HepG2 (cell line): ENCODE measurements at regions not wholly inside any gene's neighbourhood (a gene's known extent, or its start where the extent isn't known, plus 50 kb on each side); places are given as distances from the start of the nearest gene placed in this dataset.

Experiments used
- GRHL1 ChIP-seq: sonication (generic); formaldehyde crosslinking; conservative IDR thresholded peaks from 2 replicates; pipeline ENCODE4 v1.8.0; 2022; ENCODE audit warnings: missing genetic modification reagents
- KLF13 ChIP-seq: sonication (generic); formaldehyde crosslinking; IDR thresholded peaks from 2 replicates; pipeline ENCODE4 v1.4.0; 2020; ENCODE audit warnings: mild to moderate bottlenecking, missing genetic modification reagents
- MAFG ChIP-seq: sonication (generic); formaldehyde crosslinking; IDR thresholded peaks from 2 replicates; pipeline ENCODE4 v1.5.1; 2020; ENCODE audit warnings: mild to moderate bottlenecking, missing genetic modification reagents
- TFDP2 ChIP-seq: sonication (generic); formaldehyde crosslinking; IDR thresholded peaks from 2 replicates; pipeline ENCODE4 v1.4.0; 2020; ENCODE audit warnings: missing genetic modification reagents
- ZNF224 ChIP-seq: sonication (generic); formaldehyde crosslinking; IDR thresholded peaks from 2 replicates; pipeline ENCODE4 v1.5.0; 2020; ENCODE audit warnings: mild to moderate bottlenecking, missing genetic modification reagents
- ZNF574 ChIP-seq: sonication (generic); formaldehyde crosslinking; IDR thresholded peaks from 2 replicates; pipeline ENCODE4 v1.4.0; 2020; ENCODE audit warnings: missing genetic modification reagents
- ZNF577 ChIP-seq: sonication (generic); formaldehyde crosslinking; IDR thresholded peaks from 2 replicates; pipeline ENCODE4 v1.4.0; 2020; ENCODE audit warnings: mild to moderate bottlenecking, low read depth, missing genetic modification reagents, borderline replicate concordance
- ZNF879 ChIP-seq: sonication (generic); formaldehyde crosslinking; IDR thresholded peaks from 2 replicates; pipeline ENCODE4 v1.8.1; 2023; ENCODE audit warnings: missing genetic modification reagents
- TF ChIP-seq, protein P1 (sequence below): sonication (generic); formaldehyde crosslinking; IDR thresholded peaks from 2 replicates; pipeline ENCODE4 v1.4.0; 2020; ENCODE audit warnings: mild to moderate bottlenecking, missing genetic modification reagents
- TF ChIP-seq, protein P2 (sequence below): sonication (generic); formaldehyde crosslinking; IDR thresholded peaks from 2 replicates; pipeline ENCODE4 v1.4.0; 2020; ENCODE audit warnings: missing genetic modification reagents, borderline replicate concordance
- TF ChIP-seq, protein P3 (sequence below): sonication (generic); formaldehyde crosslinking; IDR thresholded peaks from 2 replicates; pipeline ENCODE4 v1.4.0; 2020; ENCODE audit warnings: low read depth, mild to moderate bottlenecking, missing genetic modification reagents

- no peak for TF ChIP-seq ZNF574 (CRISPR knock-in tag)
- TF ChIP-seq MAFG (CRISPR knock-in tag) = peak; percentile 49; the same call in 1 of the 2 replicates
- TF ChIP-seq, protein P1, sequence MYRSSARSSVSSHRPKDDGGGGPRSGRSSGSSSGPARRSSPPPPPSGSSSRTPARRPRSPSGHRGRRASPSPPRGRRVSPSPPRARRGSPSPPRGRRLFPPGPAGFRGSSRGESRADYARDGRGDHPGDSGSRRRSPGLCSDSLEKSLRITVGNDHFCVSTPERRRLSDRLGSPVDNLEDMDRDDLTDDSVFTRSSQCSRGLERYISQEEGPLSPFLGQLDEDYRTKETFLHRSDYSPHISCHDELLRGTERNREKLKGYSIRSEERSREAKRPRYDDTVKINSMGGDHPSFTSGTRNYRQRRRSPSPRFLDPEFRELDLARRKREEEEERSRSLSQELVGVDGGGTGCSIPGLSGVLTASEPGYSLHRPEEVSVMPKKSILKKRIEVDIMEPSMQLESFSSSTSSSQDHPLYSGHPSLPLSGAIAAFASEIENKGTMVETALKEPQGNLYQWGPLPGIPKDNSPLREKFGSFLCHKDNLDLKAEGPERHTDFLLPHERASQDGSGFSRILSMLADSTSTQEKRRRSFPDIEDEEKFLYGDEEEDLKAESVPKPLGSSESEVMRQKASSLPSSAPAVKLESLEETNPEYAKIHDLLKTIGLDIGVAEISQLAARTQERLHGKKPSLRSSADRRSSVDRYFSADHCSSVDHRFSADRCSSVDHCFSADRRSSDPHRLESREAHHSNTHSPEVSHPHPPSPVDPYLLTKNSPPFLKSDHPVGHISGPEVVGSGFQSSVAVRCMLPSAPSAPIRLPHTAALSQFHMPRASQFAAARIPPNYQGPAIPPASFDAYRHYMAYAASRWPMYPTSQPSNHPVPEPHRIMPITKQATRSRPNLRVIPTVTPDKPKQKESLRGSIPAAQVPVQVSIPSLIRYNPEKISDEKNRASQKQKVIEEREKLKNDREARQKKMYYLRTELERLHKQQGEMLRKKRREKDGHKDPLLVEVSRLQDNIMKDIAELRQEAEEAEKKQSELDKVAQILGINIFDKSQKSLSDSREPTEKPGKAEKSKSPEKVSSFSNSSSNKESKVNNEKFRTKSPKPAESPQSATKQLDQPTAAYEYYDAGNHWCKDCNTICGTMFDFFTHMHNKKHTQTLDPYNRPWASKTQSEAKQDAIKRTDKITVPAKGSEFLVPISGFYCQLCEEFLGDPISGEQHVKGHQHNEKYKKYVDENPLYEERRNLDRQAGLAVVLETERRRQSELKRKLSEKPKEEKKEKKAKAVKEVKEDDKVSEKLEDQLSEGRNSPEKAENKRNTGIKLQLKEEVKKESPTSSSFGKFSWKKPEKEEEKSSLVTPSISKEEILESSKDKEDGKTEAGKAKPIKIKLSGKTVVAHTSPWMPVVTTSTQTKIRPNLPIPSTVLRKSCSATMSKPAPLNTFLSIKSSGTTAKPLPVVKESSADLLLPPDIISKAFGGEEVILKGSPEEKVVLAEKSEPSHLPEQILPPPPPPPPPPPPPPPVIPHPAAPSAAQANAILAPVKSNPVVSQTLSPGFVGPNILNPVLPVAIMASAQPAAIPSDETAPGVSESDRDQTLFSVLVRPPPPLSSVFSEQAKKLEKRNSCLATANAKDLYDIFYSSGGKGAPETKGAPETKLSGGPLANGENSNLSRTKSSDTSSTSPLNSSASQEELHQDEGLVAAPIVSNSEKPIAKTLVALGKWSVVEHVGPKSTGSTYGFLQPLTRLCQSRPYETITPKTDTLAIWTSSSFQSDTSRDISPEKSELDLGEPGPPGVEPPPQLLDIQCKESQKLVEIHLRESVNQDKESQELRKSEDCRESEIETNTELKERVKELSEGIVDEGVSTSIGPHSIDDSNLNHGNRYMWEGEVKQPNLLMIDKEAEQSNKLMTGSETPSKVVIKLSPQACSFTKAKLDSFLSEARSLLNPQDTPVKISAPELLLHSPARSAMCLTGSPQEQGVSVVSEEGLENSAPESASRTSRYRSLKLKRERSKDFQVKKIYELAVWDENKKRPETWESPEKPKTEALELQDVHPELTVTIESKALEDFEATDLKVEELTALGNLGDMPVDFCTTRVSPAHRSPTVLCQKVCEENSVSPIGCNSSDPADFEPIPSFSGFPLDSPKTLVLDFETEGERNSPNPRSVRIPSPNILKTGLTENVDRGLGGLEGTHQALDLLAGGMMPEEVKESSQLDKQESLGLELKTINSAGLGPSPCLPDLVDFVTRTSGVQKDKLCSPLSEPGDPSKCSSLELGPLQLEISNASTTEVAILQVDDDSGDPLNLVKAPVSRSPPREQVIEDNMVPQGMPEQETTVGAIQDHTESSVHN (CRISPR knock-in tag) = no peak
- no peak for TF ChIP-seq TFDP2
- TF ChIP-seq, protein P2, sequence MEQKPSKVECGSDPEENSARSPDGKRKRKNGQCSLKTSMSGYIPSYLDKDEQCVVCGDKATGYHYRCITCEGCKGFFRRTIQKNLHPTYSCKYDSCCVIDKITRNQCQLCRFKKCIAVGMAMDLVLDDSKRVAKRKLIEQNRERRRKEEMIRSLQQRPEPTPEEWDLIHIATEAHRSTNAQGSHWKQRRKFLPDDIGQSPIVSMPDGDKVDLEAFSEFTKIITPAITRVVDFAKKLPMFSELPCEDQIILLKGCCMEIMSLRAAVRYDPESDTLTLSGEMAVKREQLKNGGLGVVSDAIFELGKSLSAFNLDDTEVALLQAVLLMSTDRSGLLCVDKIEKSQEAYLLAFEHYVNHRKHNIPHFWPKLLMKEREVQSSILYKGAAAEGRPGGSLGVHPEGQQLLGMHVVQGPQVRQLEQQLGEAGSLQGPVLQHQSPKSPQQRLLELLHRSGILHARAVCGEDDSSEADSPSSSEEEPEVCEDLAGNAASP = peak; percentile 74; the same call in 1 of the 2 replicates
- TF ChIP-seq KLF13 (CRISPR knock-in tag) = no peak
- TF ChIP-seq ZNF577 = no peak
- no peak for TF ChIP-seq GRHL1 (CRISPR knock-in tag)
- TF ChIP-seq ZNF879 = no peak
- TF ChIP-seq ZNF224 = no peak
- TF ChIP-seq, protein P3, sequence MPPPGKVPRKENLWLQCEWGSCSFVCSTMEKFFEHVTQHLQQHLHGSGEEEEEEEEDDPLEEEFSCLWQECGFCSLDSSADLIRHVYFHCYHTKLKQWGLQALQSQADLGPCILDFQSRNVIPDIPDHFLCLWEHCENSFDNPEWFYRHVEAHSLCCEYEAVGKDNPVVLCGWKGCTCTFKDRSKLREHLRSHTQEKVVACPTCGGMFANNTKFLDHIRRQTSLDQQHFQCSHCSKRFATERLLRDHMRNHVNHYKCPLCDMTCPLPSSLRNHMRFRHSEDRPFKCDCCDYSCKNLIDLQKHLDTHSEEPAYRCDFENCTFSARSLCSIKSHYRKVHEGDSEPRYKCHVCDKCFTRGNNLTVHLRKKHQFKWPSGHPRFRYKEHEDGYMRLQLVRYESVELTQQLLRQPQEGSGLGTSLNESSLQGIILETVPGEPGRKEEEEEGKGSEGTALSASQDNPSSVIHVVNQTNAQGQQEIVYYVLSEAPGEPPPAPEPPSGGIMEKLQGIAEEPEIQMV (CRISPR knock-in tag) = no peak
These were observed 233.5 kb upstream of the PROK2 start (continued) for GRCh38 chr3:72018343-72018984.
